RKO (cell line): ENCODE measurements at regions not wholly inside any gene's neighbourhood (a gene's known extent, or its start where the extent isn't known, plus 50 kb on each side); places are given as distances from the start of the nearest gene placed in this dataset.

Experiments used
- DNase-seq: peaks from one replicate; pipeline ENCODE4 v3.0.0-alpha.2; 2016; ENCODE audit warnings: low spot score

DNA sequence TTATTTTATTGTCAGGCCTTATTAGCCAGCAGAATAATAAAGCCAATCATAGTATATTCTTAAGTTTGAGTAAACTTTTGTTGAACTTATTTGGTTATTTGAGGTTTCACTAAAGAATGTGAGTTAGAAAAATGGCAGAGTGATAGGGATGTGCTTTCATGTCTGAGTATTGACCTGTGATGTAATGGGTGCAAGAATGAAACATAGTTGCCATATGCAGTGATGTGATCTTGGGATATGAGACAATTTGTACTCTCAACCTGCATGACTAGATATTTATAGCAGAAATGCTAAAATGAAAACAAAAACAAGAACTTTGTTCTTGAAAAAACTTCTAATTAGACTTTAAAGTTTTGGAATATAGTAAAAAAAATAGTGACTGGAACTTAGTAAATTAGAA, 97.9 kb downstream of the DISP1 start:
- no peak for DNase-seq

DNA sequence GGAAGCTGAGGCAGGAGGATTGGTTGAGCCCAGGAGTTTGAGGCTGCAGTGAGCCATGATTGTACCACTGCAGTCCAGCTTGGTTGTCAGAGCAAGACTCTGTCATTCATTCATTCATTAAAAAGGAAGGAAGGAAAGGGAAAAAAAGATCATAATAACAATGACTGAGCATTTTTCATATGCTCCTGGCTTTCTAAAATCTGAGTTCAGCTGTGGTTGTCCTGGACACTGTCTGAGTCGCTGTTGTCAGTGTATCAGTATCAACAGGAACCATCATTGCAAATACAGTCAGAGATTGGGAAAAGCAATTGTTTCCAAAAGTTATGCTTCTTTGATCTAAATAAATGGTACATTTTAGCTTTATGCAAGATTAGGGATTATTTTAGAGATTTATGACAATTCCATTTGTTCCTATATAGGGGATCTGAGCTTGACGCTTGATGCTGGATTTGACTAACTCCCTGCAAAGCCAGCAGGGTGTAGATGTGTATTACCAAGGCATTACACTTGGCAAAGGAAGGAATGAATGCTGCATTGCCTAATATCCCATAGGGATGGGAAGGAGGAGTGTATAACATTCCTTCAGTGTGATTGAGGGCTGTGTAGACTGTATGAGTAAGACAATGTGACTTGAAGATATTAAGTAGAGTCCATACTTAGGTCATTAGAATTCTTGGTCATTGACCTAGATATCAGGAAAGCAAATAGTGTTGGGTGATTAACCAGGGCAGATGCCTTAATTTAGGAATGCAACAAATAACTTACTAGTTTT, 100.2 kb downstream of the DISP1 start:
- DNase-seq: no peak

DNA sequence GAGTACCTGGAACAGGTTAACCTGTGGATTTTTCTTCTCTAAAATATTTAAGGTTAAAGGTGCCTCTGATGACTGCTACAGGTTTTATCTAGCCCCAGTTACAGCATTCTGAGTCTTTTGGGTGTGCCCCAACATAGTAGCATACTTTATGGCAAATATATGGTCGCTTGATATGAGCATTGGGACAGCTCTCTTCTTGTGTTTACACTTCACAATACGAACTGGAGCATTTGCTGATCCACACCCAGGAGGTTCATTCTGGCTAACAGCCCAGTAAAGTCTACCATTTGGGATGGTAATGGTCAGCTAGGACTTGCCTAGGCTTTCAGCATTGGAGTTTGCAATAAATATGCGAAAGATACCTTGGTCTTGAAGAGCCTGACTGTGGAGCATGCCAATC, 101.3 kb downstream of the DISP1 start:
- no peak for DNase-seq

DNA sequence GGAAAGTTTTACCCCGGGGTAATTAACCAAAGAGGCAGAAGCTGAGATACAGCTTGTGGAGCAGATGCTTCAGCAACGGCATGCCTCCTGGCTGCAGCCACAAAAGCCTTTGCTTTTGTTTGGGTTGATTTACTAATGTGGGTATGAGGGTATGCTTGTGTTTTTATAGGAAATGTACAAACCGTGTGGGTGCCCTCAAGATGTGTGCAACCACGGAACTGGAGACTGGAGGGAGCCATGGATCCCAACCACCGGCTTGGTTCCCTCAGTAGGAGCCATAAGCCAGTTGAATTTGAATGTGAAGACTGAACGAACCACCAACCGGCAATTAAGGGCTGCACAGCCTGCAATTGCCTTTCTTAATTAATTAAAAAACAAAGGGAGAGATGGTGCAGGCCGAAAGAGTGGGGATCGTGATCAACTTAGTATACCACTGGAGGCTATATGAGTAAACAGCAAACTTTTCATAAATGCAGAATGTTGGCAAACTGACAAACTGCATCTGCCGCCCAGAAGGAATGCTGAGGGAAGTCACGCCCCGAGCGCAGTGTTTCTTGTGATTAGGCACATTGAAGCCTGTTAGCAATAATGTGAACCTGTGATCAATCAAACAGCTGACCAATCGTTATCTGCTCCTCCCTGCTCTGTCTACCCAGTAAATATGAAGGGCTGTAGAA, 104.1 kb downstream of the DISP1 start:
- no peak for DNase-seq

DNA sequence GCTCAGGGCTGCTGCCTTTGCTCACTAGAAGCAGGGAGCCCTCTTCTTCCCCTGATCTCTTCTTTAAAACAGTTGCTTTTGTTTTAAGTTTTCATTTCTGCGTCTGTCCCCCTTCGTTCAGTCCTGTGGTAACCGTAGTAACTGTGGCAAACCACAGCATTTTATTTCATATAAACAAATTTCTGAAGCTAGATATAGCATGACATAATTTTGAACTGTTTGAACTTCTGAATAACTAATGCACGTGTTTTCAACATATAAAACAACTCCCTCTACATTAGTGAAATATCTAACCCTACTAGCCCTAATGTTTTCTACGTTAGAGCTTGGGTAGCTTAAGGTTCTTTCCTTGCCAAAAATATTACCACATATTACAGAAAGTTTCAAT, 104.6 kb downstream of the DISP1 start:
- DNase-seq: no peak

DNA sequence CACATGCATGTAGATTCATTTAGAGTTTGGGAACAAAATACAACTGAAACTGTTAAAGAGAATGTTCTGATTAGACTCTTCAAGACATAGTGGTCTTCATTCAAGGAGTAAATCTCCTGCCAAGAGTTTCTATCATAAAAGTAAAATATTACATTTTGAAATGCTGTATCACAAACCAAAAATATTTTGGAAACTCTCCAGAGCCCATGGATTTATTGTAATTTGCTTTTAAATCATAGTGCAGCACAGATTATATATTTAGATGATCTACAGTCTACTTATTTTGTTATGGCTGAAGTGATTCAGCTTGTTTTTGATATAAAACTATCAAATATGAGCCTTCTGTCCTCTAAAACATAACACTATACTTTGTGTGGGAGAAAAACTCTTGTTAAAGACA, 105.3 kb downstream of the DISP1 start:
- no peak for DNase-seq

DNA sequence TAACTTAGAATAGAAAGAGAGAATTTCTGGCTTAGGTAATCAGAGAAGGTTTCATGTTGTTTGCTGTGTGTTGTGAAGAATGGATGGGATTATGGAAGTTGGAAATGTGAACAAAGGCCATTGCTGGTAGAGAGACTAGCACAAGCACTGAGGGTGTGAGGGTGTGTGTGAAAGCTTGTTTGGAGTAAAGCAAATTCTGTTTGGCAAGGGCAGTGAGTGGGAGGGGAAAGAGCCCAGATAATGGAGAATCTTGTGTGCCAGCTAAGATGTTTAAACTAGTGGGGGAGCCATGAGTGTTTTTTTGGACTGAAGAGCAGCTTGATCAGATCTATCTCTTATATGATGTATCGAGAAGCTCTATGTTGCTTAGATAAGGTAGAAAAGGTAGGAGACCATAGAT, 107.1 kb downstream of the DISP1 start:
- DNase-seq: no peak

DNA sequence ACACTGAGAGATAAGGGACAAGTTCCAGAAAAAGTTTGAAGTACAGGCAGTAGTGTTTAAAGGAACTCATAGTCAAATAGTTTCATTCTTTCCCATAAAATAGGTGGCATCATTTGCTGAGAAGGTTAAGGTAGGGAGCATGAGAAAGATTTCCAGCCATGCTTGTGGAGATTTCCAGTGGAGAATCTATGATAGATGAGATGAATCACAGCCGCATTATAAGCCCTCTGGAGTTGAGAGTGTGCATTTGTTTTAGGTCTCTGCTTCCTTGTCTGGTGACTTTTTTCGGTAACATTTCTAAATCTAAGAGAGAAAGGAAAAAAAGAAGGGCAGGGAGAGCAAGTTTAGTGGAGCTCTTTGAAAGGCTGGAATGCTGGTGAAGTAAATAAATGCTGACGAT, 108.7 kb downstream of the DISP1 start:
- no peak for DNase-seq

DNA sequence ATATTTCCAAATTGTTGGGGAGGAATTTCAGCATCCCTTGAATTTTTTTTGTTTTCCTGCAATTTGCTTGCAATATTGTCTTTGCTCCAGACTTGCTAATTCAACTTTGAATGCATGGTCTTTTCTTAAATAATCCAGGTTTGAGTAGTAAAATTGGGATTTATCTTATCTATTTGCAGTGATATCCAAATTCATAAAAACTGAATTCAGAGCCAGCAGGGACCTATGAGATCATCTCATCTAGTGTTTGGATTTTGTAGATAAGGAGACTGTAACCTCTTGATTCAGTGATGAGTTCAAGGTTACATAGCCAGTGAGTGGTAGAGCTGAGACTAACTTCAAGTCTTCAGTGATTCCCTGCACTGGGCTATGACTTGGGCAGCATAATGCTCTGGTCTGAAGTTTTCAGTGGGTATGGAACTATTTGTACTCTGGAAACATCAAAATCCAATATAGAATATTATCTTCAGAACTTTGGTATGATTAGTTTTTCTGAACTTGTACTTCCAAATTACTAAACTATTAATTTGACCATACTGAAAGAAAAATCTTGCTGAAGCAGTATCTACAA, 109.4 kb downstream of the DISP1 start:
- DNase-seq: no peak

DNA sequence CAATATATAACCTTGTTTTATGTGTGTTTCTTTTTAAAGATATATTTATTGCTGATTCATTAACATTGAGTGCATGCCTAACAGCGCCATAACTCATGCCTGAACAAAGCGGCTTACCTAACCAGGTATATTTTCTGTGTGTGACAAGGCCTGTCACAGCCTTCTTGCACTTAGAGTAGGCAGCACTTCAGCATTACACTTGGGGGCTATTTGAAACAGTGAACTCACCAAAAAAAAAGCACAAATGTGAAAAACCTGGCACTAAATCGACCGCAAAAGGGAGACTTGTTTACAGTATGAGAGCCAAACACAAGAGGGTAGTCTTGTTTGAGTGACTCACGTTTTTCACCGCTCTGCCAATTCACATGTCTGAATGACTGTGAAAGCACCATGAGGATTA, 111.7 kb downstream of the DISP1 start:
- no peak for DNase-seq

DNA sequence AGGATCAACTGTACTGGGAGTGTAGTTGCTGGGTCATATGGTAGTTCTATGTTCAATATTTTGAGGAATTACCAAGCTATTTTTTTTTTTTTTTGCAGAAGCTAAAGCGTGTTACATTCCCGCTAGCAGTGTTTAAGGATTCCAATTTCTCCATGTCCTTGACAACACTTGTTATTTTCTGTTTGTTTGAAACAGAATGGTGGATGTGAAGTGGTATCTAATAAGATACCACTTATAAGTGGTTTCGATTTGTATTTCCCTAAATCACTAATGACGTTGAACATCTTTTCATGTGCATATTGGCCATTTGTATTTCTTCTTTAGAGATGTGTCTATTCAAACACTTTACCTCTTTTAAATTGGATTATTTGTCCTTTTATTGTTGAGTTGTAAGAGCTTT, 112.2 kb downstream of the DISP1 start:
- no peak for DNase-seq

DNA sequence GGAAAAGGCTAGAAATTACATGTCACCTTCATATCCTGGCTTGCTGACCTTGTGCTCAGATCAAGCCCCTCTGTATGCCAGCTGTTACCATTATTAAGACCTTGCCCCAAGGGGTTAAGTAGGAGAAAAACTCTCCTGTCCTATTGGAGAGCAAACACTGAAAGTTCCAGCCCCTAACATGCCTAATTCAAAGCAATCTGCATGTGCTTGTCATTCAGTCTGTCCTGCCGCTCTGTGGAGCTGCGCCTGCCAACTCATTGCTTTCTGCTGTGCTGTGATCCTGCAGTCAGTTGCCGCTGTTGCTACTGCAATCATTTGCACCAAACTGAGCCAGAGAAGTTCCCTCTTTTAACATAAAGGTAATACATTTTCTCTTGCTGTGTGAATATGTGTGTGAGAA, 113.4 kb downstream of the DISP1 start:
- DNase-seq: no peak

DNA sequence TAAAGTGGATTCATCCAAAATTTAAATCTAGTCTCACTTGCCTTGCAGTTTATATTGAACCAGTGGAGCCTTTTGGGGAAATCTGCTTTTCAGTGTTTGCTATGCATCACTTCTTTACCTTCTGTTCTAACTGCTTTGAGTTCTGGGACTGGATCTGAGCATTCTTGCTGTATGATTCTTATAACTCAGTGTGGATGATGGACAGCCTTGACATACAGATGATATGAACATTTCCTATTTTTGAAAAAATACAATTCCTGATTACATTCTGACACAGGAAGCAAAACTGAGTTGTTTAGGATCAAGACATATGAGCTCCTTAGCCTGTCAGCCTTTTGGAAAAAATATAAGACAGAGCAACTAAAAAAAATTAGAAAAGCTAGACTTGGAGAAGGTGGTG, 115.2 kb downstream of the DISP1 start:
- DNase-seq: no peak

DNA sequence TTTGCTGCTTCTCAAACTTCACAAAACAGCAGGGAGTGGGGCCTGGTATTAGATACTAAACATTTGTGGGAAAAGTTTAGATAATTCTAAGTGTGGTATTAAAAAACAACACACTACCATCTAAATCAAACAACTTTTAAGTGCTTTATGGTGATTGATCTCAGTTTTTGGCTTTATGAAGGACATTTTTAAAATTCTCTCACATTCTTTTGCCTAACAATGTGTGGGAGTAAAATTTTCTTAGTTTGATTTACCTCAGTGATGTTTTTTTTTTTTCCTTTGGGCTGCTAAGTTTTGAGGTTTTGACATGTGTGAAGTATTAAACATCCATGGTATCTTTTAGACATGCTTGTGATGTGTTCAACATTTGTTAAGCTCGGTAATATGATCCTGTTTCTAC, 116.2 kb downstream of the DISP1 start:
- DNase-seq: no peak

DNA sequence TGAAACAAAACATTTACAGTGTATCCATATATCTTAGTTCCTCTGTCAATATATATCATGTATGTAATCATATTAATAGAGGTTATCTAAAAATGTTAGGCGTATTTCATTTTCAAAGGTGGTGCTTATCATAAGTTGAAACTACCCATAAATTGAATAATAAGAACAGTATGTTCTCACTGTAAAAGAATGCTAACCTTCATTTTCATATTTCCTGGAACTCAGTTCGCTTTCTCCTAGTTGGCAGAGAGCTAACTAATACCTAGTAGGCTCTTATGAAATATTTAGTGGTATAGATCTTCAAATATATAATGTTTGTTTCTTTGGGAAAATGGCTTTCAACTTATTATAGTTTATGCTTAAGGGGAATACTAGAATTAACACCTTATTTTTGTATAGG, 118.4 kb downstream of the DISP1 start:
- no peak for DNase-seq

DNA sequence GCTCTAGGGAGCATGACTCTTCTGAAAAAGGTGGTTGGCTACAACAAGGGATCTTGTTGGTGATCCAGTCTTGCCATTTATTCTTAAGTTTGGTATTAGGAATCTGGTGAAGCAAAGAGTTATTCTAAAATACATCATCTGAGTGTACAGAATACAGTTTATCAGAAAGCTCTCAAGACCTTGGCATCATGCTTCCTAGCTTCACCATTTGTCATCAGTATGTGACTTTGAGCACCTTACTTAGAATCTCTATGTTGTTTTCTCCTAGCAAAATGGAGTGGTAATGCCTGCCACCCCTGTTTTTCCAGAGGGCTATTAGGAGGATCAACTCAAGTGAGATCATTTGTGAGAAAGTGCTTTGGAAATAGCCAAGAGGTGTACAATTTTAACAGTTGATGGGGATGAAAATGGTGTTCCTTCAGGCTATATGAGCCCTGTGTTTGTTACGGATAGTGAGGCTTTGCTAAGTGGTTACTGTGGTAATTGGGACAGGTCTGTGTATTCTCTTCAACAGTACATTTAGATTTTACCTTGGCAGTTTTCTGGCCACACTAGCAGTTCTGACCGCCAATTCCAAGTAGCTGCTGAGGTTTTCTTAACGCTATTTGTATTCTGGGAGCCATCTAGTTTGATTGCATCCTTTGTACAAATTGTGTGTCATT, 120.5 kb downstream of the DISP1 start:
- DNase-seq: no peak

DNA sequence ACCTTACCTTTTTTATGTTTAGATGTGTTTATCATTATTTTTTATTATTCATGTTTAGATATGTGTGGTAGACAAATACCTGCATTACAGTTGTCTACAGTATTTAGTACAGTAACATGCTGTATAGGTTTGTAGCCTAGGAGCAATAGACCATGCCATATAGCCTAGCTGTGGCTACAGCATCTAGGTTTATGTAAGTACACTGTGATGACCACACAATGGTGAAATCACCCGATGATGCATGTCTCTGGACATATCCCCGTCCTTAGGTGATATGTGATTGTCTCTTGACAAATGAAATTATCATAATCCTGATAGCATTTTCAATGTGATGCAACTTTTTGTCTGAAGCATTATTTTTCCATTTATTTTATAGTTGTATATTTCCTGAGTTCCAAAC, 121.2 kb downstream of the DISP1 start:
- no peak for DNase-seq

DNA sequence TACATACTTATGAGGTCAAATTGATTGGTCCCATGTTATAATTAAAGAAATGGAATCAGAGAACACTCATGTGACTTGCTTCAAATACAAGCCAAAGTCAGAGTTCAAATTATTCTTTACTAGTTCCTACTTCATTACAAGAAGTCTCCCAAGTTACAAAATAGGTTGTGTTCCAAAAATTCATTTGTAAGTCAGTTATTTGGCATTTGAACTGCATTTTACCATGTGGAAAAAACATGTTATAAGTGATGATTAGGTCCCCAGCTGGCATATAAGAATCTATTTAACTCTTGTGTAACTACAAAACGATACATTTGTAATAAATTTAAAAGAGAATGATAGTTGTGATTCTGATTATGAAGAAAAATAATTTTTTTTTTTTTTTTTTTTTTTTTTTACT, 124.1 kb downstream of the DISP1 start:
- no peak for DNase-seq

DNA sequence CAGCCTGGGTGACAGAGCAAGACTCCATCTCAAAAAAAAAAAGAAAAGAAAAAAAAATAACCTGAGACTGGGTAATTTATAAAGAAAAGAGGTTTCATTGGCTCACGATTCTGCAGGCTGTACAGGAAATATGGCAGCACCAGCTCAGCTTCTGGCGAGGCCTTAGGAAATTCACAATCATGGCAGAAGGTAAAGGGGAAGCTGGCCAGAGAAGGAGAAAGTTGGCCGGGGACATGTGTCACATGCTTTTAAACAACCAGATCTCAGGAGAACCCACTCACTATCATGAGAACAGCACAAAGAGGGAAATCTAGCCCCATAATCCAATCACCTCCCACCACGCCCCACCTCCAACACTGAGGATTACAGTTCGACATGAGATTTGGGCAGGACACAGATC, 125.3 kb downstream of the DISP1 start:
- no peak for DNase-seq

DNA sequence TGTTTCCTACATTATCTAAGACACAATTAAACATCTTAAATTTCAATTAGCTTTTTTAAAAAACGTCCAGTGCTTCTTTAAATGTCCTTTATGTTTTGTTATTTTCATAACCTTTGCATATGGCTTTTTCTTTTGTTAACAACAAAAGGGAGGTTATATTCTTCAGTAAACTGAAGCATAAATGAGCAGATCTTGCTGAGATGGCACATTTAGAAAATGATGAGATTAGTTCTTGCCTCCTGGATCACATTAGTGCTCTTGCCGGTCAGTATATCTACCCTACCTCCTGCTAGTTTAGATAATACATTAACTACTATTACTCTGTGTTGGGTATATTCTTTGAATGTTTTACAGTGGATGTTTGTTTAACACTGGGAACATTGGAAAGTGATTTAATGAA, 126.1 kb downstream of the DISP1 start:
- no peak for DNase-seq

DNA sequence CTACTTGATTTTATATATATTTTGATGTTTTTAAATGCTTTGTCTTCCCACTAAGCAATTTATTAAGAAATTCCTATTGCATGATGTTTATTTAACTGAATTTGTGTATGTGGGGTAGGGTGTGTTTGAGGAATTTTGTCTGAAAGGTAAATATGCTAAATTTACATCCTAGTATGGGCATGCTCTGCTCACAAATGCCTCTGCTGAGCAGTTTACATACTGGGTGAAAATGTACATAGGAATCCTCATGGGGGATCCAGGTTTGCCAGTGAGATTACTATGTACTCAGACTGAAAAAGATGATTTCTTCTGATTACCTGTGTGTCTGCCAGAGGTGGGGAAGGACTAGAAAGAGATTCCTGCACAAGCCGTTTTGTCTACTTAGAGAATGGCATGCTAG, 126.6 kb downstream of the DISP1 start:
- no peak for DNase-seq

DNA sequence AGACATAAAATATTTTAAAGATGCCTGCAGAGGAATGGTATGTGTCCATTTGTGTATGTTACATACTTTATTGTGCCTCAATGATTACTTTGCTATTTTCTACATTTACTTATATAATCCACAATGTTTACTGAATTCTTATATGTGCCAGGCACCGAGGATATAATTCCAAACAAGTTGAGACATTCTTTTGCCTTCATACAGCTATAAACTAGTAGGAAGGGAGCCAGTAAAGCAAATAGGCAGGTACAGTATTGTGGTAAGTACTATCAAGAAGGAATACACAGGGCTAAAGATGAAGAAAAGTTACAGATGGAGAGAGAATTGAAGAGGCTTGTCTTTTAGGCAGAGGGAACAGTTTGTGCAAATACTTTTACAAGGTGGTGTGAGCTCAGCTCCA, 131.6 kb downstream of the DISP1 start:
- DNase-seq: no peak

DNA sequence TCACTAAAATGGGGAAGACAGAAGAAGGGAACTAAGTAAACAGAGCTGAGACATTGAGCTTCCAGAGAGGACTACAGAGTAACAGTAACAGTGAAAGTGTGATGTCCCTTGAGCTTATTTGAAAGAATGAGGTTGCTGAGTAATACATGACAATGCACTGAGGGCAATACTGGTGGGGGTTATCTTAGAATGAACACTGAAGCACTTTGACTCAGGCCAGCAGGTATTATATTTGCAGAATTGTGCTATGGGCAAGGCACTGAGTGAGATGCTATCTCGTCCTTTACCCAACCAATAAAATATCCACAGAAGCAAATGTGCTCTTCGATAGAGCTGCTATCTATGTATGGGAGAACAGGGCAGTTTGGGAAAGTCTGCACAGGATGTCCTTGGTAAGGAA, 133.2 kb downstream of the DISP1 start:
- DNase-seq: no peak
